GM19452 (cell line): ENCODE measurements at regions not wholly inside any gene's neighbourhood (a gene's known extent, or its start where the extent isn't known, plus 50 kb on each side); places are given as distances from the start of the nearest gene placed in this dataset.

Source experiments
- ATAC-seq: cut with Tn5 transposase; IDR thresholded peaks from one replicate; pipeline ENCODE4 v1.9.1; 2021; ENCODE audit not compliant: unreplicated experiment

DNA sequence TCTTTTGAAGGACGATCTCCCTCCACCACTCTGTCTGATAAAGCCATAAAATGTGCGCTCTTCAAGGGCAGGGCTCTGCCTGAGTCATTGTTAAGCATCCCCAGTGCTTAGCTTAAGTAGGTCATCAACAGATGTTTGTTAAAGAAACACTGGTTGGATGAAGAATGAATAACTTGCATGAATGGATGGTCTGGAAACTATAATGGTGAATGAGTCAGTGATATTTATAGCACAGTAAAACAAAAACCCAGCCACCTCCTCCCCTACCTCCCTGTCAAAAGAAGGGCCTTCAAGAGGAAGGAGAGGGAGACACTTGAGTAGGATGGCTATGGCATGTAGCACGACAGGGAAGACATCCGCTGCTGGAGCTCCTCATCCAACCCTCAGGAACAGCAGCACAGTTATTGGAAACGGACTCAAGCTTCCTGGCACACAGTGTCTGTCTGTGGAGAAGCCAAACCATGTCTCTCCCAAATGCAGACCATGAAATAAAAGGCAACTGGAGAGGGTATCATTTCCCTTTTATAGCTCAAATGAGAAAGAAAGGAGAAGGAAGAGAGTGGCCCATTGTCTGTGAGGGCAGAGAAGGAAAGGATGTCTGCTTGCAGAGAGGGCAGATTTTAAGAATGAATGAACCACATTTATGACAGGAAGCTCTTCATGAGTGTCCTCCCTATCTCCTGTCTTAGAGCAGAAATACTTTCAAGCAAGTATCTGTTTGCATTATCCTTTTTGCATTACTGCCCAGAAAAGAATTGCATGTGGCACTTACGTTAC, 183.5 kb upstream of the UBL3 start:
- no peak for ATAC-seq

GRCh38 chr13:30032263-30032662, 181.8 kb upstream of the UBL3 start:
- no peak for ATAC-seq

DNA sequence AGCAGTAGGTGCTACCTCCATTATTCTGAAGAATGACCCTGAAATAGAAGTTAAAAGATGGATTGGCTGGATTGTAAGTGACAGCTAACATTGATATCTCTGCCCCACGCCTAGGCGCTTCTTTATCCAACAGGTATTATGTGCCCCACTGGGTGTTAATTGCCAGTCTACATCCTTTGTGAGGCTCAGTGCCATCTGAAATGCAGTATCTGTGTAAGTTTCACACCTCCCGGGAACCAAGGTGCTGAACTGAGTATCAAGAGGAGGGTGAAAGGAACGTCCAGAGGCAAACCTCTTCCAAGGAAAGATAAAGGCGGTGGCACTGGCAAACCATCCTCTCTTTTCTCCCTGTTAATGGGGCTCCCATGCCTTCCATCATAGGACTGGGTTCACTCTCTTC, 181.1 kb upstream of the UBL3 start:
- no peak for ATAC-seq

DNA sequence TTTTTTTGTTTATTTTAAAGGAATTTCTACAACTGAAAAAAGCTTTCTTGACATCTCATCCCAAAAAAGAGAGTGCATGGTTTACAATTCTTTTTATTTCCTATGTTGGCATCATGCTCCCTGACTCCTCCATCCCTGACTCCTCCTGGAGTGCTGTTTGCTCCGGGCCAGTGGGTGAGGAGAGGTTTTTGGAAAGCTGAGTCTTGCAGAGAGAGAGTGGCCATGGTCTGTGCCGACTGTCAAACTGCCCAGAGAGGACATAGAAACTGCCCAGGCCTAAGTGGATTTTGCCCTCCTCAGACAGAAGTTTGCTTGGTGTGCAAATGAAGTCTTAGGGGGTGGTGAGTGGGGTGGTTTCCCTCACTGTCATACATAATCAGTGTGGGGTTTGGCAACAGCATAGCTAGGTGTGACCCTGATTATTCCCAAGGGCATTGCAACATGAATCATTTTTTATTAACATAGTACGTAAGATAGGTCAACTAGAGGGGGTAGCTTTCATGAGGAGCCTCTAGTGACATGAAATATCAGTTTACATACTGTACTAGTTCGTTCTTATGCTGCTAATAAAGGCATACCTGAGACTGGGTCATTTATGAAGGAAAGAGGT, 179.8 kb upstream of the UBL3 start:
- no peak for ATAC-seq

GRCh38 chr13:30027569-30028455, 177.4 kb upstream of the UBL3 start:
- no peak for ATAC-seq

GRCh38 chr13:30026909-30027308, 176.5 kb upstream of the UBL3 start:
- ATAC-seq, result no peak

DNA sequence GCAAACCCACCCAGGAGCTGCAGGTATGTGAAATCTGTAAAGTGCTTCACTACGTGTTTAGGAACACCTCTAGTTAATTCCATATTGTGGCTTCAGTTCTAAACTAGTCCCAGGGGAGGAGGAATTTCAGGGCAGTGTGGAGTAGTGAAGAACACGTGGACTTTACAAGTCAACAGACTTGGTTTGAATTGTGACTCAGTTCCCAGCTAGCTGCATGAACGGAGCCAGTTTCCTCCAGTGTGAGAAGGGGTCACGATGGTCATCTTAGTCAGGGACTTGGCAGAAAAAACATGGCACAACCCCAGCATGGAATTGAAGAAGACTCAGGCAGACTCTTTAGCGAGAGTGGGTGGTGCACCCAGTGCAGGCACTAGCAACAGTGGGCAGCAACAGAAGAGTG, 175.7 kb upstream of the UBL3 start:
- no peak for ATAC-seq

DNA sequence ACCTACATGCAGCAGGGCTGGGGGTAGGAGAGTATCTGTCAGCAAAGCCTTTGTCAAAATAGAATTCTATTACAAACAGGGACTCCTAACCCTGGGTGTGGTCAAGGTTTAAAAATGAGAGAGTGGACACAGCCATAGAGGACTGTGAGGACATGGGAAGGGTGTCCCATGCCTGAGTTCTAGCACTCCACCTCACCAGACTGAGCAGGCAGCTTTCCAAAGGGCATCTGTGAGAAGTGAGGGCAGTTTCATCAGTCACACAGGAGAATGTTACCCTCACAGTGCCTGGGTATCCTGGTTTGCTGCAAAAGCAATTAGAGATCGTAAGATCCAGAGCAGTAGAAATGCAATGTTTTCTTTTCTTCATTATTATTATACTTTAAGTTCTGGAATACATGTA, 174.9 kb upstream of the UBL3 start:
- ATAC-seq, result no peak

GRCh38 chr13:30024125-30024865, 173.9 kb upstream of the UBL3 start:
- ATAC-seq, result no peak

DNA sequence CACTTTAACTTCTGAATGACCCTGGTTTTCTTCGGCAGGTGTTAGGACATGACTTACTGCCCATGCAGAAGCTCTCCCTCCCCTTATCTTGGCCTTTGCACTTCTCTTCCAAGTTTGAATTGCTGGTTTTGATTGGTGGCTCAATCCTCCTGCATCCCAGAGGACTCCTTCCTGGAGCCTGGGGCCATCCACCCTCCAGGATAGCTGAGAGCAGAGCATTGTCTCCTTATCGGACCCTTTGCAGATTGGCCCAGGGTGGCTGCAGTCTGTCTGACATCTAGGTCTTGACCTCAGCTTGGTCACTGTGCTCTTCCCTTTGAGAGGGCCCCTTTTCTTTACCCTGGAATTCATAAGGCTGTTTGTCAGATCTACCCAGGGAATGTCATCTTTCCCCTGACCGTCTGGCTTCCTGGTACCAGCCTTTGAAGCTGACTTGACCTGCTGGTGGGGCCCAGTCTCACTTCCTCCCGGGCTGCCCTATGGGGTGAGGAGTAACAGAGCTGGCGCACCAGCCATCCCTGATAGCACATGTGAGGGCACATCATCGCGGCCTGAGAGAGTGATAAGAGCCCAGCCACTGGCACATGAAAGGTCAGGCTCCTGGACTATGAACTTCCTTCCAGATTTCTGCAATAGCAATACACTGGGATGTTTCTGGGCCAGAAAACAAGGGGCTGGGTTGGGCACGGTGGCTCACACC, 172.9 kb upstream of the UBL3 start:
- ATAC-seq, result no peak

GRCh38 chr13:30022796-30023195, 172.4 kb upstream of the UBL3 start:
- ATAC-seq, result no peak

- no peak for ATAC-seq
Measured at GRCh38 chr13:30022256-30022655, 171.8 kb upstream of the UBL3 start.

GRCh38 chr13:30021611-30022010, 171.2 kb upstream of the UBL3 start:
- no peak for ATAC-seq

- no peak for ATAC-seq
Measured at GRCh38 chr13:30020726-30021312, 170.4 kb upstream of the UBL3 start.

DNA sequence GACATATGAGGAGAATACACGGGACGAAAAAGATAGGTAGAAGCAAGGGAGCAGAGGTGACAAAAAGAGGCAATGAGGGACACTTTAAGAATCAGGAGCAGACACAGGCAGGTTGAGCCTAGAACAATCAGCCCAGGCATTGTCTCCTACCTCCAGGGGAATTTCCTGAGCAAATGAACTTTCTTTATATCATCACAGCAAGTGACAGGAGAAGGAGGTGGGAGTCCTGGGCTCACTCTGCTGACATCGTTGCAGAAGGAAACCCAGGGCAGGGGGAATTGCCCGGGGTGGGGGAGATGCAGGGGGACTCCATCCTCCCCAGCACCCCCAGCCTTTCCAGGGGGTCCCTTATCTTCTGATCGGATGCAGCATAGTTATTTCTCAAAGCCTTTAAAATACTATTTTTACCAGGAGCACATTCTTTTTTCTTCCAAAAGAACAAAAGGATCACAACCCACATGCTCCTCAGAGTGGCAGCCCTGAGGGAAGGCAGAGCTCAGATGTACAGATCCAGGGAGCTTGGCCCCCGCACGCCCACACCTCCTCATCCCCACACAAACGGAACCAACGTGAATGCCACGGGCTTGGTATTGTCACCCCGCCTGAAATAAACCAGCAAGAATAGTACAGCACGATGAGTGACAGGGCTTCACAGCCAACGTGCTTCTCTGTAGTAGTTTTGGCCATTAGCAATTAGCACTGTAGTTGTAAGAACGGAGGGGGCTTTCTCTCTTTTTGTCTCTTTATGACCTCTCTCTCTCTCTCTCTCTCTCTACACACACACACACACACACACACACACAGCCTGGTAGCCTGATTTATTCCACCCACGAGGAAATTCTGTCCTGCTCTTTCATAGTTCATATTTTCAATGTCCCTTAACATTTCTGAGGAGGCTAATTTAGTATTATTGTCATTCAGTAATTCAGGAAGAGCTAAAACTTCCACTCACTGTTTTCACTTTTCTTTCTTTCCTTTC, 169.5 kb upstream of the UBL3 start:
- no peak for ATAC-seq

DNA sequence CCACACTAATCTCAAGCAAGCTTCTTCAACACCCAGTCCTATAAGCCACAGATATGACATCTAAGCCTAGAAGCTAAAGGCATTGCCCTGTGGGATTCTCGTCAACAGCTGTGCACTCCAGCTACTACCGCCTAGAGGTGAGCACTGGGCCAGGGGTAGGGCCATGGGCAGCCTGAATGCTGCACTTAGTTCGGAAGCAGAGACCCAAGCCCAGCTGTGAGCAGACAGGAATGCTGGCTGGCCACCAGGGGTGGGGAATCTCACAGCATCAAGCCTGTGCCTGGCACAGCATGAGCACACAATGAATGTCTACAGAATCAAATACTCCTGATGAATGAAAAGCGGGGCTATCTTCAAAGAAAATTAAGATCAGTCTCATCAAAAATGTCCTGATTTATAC, 167.5 kb upstream of the UBL3 start:
- ATAC-seq, result no peak

DNA sequence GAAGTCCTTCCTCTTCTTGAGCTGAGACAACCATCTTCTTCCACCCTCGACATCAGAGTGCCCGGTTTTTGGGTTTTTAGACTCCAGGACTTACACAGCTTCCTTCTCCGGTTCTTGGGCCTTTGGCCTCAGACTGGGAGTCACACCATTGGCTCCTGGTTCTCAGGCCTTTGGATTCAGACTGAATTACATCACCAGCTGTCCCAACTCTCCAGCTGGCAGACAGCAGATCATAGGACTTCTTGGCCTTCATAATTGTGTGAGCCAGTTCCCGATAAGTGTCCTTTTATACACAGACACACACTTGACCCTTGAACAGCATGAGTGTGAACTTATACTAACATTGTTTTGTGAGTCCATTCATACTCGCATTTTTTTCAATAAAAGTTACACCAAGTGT, 166.0 kb upstream of the UBL3 start:
- no peak for ATAC-seq

GRCh38 chr13:30009411-30009810, 159.0 kb upstream of the UBL3 start:
- no peak for ATAC-seq

DNA sequence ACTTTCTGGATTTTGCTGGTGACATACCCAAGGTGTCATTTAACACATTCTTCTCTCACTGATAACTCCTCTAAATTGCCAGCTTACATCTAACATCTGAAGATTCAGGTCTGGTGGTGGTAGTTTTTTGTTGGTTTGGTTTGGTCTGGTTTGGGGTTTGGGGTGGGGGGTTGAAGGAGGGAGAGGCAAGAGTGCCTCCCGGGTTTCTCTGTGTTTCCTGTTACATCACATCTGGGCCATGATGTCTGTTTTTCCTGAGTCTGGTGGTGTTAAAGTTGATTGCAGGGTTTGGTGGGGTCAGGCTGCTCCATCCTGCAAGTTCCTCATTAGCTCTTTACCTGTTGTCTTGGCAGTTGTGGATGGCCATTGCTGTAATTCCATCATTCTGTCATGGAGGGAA, 155.8 kb upstream of the UBL3 start:
- no peak for ATAC-seq
